ENCODE measurements at regions not wholly inside any gene's neighbourhood (a gene's known extent, or its start where the extent isn't known, plus 50 kb on each side); places are given as distances from the start of the nearest gene placed in this dataset.
A peak's percentile ranks its signal among the peaks of the same experiment; 100 is the strongest.

DNA sequence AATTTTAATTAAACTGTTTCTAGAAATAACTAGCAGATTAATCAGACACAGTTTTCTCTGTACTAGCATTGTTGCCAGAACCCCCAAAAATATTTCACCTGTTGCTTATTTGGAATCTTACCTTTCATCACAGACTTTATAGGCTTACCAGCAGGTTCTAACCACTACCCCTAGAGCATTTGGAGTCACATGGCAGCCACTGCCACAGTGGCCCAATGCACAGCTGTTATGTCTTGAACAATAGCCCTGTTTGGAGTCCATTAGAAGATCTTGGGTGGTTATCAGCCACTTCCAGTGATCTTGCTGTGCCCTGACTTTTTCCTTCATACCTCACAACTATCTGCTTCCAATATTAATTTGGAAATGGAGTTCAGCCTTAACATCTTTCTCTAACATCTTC, 186.2 kb upstream of the TANK start:
- no peak for DNase-seq

DNA sequence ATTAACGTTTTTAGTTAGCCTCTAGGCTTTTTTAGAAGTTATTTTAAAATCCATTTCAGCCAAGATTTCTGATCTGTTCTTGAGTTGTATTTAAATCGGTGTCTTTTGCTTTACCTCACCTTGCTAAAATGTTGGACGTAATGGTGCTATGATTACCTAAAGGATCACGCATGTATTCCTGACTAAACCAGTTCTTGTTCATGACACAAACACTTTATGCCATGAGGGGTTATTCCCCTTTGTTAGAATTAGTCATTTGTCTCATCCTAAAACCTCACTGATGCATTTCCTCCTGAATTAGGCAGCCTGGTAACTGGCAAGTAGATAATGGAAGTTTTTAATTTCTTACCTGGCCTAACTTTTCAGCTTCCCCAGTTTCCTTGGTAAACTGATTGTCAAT, 185.4 kb upstream of the TANK start:
- DNase-seq, result no peak

DNA sequence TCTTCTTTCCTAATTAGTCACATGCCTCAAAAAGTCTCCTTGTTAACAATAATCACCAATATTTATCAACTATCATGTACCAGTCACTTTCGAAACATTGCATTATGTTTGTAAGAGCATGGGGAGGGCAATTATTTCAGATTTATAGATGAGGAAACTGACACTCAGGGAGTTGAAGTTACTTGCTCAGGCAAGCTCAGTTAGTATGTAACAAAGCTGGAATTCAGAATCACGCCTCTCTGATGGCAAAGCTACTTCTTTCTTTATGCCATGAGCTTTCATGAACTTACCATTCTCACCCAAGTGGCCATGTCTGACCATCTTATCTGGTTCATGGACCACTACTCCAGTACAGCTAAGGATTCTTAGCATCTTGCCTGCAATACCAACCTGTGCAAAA, 183.4 kb upstream of the TANK start:
- no peak for DNase-seq

DNA sequence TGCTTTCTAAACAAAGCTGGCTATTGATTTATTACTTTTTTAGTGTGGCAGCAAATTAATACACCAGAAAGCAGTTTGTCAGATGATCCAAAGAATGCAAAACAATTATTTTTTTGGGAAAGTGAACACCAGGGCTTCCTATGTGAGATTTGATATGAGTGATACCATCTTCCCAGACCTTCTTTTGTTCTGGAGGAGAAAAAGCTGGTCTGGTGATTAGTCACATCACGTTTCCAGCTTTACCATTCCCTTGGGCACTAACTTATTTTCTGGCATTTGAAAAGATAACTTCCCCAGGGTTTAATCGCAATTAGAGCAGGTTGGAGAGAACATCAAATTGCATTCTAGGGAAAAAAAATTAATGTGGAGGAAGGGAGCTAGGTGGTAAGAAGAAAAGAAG, 182.9 kb upstream of the TANK start:
- no peak for DNase-seq

DNA sequence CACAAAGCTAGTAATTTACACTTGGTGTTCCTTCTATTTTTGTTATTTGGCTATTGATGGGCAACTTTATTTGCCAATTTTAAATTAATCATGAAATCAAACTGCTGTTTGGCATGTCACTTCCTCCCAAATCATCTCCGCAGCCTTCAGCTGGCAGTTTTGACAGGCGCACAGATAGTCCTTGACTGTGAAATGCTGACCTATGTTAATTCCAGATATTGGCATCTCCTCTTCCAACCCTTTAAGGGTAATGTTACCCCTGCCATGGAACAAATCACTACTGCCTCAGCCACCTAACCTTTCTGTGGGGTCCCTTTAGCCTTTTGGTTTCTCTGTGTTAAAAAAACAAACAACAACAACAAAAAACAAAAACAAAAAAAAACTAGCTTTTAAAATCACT, 182.4 kb upstream of the TANK start:
- DNase-seq, result no peak

DNA sequence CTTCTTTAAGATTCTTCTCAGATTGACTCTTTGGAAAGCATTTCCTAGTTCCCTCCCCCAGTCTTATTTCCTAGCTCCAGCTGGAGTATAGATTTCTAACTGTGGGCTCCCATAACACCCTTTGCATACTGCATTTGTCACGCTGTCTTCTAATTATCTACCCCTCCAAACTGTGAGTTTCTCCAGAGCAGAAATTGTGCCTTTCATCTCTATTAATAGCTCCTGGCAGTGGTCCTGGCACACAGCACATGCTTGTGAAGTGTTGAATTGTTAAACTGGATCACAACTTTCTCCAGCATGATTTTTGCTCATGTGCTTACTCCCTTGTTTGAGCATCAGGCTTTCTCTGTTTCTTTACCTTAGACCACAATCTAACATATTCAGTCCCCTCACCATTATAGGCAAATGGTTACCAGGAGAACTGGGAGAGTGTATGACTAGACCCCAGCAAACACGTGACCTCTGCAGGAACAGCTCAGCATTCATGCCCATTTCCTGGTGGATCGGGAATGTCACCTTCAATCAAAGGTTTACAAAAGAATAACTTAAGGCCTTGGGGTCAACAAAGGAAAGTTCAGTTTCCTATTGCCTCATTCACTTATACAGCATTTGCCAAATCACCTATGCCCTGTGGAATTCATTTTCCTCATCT, 175.7 kb upstream of the TANK start:
- DNase-seq, result no peak

DNA sequence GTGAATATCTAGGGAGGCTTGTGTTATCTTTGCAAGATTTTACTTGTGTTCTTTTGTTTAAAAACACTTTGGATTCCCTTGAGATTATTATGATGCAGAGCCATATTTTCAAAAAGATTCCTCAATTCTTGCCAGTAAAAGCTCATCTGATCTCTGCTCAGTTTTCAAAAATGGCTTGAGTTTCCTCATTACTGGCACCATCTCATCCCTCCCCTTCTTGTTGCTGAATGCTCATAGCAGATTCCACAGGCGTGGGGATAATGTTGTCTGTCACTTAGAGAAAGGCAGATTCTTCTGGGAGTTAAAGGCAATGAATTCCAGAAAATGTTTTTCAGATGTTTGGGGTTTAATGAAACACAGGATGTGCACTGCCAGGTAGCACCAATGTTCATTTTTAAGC, 170.4 kb upstream of the TANK start:
- DNase-seq, result no peak

DNA sequence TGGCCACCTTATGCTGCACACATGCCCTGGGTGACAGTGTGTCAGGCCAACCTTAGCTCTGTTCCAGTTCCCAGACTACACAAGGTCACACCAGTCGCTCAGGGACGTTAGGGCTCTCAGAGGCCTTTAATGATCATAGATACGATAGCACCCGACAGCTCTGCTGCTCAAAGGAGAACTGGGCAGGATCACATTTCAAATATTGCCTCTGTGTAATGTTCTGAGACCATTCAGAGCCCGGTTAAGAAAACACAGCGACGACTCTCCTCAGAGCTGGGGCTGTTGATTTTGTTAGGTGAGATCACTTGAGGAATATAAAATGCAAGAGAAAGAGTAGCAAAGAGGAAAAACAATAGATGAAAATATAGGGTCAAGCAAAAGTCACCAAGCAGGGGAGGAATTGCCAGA, 166.6 kb upstream of the TANK start:
- DNase-seq, result no peak

DNA sequence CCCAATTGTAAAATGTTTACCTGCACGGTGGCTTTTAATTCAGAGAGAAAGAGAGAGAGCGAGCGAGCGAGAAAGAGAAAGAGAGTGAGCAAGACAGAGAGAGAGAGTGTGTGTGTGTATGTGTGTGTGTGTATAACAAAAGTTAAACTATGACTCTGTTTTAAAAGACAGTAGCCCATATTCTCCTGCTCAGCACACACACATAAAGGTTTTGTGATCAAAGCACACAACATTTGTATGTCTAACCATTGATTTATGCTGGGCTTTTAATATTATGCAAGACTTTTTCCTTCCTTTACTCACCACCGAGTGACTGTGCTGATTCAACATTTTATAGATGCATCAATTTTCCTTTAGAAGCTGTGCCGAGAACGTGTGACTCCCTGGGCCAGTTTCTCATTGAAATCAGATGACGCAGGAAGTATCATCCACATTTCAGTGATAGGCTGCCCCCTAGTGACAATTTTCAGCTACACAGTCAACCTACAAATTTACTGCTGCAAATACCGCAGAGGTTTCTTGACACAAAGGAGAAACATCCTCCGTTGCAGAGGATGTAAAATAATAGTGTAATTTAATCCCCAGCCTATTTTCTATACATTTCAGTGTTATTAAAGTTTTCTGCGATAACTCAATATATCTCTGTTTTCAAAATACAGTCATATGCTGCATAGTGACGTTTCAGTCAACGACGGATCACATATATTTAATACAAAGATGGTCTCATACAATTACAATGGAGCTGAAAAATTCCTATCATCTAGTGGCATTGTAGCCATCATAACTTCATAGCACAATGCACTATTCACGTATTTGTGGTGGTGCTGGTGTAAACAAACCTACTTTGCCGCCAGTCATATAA, 165.9 kb upstream of the TANK start:
- peak; percentile 79 for DNase-seq

DNA sequence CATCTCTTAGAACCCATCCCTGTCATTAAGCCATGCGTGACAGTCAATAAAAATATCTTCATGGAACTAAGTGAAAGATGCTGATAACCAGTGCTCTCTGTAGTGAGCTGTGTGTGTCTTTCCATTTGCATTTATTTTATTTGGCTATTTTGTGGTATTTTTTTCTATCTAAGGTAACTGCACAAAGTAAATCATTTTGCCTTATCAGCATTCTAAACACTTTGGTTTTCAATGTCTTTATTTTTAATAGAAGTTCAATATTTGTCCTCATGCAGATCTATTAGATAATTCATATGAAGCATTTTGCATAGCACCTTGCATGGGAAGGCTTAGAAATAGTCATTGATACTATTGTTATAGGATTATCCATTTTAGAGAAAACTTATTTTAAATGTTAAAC, 163.6 kb upstream of the TANK start:
- DNase-seq, result no peak

DNA sequence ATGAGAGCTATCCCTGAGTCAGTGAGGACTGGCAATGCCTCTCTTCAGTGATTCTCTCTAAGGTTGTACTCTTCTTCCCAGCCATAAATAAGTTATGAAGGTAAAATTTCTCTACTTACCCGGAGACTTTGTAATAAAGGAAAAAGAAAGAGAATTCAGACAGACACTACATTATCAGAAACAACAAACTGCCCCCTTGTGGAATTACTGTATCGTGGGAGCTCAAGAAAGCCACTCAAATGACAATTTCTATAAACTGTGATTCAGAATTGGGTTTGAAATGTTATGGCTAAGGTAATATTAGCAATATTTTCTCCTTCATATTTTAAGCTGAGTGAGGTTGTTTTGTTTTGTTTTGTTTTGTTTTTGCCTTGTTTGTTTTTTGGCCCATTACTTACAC, 155.8 kb upstream of the TANK start:
- no peak for DNase-seq

DNA sequence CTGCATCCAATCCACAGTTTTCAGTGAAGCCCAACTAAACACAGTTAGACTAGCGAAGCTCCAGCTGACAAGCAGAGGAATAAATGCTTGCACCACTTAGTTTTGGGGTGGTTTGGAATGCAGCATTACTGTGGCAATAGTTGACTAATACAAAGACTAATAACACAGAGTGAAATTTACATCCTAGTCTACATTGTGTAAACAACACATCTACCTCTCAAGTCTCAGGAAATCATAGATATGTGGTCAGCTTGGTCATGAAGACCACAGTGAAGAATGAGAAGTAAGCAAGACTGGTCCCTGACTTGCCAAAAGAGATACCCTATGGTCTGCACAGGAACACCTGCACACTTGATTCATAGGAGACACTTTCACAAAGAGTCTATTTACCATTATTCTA, 155.1 kb upstream of the TANK start:
- DNase-seq, result no peak

DNA sequence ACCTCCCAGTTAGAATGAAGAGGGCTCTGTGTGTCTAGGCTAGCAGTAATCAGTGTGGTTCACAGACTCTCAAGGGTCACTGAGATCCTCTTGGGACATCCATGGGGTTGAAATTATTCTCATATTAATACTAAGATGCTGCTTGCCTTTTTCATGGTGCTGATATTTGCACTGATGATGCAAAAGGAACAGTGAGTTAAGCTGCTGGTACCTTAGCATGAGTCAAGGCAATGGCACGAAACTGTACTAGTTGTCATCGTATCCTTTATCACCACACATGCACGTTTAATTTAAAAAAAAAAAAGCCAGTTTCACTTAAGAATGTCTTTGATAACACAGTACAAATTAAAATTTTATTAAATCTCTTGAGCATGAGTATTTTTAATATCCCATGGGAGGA, 151.9 kb upstream of the TANK start:
- no peak for DNase-seq

DNA sequence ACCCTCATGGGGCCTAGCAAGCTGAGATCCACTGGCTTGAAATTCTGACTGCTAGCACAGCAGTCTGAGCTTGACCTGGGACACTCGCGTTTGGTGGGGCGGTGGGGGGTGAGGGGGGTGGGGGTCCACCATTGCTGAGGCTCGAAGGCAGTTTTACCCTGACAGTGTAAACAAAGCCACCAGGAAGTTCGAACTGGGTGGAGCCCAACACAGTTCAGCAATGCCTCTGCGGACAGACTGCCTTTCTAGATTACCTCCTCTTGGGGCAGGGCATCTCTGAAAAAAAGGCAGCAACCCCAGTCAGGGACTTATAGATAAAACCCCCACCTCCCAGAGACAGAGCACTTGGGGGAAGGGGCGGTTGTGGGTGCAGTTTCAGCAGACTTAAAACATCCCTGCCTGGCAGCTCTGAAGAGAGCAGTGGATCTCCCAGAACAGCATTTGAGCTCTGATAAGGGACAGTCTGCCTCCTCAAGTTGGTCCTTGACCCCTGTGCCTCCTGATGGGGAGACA, 149.7 kb upstream of the TANK start:
- DNase-seq, result no peak

DNA sequence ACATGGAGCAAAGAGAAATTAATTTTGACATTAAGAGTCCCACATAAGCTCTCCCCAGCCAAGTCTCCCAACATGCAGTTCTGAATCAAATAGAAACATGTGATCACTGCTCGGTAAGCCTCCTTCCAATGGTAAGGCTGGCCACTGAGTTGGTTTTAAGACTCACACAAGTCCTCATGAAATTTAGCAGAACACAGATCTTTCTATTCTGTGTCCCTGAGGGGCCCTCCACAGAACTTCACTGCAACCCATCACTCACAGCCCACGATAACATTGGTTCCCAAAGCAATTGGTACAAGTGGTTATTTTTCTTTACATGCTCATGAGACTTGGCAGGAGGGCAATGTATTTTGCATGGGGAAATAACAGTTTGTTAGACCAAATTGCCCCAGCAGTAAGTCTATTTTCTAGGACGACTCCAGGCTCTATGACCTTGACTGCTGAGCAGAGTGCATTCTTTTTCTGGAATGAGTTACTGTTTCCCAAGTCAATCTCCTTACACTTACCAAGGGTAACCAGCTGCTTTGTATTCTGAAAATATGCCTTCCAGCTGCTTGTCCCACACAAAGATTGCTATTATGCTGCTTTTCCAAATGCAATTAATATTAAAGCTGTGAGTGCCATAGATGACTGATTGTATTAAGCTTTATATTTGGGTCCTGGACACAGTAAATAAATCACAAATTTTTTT, 142.3 kb upstream of the TANK start:
- no peak for DNase-seq

DNA sequence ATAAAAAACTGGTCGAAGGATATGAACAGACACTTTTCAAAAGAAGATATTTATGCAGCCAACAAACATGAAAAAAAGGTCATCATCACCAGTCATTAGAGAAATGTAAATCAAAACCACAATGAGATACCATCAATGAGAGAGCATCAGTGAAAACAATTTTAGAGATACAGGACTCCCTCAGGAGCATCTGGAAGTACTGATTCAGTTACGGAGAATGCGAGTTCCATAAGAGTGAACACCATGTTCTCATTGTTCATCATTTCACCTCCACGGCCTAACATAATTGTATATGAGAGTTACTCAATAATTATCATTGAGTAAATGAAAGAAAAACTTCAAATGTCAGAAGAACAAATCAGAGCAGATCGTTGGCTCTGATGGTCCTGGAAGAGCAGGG, 140.9 kb upstream of the TANK start:
- no peak for DNase-seq

DNA sequence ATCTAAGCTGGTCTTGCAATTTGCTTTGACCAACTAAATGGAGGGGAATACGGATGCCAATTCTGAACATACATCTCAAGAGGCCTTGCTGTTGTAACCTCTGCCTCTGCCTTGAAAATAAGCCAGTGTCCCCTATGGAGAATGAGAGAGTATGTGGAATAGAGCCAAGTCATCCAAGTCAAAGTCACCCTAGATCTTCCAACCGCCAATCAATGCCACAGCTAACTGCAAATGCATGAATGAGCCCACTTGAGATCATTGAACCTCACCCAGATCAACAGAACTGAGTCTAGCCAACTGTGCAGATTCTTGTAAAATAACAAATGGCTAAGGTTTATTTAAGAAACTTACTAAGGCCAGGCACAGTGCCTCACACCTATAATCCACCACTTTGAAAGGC, 139.8 kb upstream of the TANK start:
- DNase-seq, result no peak

DNA sequence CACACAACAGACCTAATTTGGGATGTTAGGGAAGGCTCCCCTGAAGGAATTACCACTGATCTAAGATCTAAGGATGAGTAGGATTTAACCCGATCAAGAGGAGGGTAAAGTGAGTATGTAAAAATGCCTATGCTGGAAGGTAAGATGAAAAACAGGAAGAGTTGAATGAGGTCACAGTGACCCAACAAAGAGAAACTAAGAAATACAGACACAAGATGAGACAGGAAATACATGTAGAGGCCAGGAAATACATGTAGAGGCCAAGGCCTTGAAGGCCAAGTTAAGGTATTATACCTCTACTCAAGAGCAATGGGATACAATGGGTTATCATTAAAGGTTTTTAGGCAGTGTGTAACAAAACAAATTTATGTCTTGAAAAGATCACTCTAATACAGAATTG, 131.6 kb upstream of the TANK start:
- DNase-seq, result no peak

DNA sequence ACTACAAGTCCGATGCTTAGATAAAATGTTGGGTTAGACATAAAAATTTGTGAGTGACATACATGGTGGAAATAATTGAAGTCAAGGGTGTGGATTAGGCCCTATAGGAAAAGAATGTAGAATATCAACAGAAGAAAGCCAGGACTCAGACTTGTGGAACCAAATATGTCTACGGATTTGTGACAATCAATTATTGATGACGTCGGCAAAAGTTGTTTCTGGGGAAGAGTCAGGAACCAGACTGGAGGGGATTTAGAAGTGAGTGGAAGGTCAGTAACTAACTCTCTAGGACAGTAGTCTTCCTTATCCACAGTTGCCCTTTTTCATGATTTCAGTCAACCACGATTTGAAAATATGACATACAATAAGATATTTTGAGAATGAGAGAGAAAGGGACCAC, 130.9 kb upstream of the TANK start:
- no peak for DNase-seq

DNA sequence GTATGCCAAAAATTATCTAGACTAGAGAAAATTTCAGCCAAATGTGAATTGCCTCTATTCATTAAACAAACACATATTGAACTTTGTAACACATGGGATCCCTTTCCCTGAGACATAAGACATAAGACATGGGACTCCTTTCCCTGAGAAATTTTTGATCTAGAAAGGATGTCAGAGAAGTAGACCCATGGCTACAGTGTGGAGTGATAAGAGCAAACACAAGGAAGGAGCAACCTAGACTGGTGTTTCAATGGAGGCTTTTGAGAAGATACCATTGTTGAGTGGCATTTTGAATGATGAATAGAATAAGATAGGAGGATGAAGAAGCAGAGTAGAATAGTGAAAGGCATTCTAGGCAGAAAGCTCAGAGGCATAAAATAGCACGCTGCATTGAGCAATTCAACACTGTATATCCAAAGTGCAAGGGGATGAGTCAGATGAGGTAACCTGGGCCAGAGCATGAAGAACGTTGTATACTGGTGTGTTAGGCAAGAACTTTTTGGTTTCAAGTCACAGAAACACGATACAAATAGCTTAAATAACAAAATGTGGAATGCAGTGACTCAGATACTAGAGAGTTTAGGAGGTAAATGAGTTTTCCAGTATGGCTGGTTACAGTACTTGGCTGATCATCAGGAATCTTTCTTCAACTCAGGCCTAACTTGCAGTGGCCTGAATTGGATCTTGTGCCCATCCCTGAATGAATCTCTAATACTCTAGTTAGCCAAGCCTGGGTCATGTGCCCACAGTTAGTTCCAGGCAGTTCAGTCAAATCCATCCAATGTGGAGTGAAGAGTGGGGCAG, 129.8 kb upstream of the TANK start:
- DNase-seq, result no peak

DNA sequence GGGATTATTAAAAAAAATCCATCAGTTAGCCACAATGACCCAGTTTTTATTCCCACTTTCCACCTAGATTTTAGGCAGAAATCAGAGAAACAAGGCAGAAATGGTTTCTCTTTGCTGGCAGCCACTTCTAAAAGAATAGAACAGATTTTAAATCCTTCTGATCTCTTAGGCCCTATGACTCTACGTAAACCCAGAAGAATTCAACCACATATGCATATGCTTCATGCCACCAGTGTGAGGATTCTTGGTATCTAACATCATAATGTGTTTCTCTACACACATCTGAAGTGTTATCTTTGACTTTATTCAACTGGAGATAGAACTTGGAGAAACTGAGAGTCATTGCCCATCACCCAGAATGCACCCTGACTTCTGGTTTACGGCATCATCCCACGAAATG, 128.7 kb upstream of the TANK start:
- no peak for DNase-seq

DNA sequence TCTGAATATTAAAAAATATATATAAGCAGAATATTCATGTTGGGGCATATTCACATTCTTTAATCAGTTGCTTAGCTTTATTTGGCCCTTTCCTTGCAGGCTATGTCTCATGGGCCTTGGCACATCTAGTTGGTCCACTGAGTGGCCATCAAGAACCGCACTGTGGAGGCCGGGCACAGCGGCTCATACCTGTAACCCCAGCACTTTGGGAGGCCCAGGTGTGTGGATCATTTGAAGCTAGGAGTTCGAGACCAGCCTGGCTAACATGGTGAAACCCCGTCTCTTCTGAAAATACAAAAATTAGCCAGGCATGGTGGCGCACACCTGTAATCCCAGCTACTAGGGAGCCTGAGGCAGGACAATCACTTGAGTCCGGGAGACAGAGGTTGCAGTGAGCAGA, 127.6 kb upstream of the TANK start:
- no peak for DNase-seq

DNA sequence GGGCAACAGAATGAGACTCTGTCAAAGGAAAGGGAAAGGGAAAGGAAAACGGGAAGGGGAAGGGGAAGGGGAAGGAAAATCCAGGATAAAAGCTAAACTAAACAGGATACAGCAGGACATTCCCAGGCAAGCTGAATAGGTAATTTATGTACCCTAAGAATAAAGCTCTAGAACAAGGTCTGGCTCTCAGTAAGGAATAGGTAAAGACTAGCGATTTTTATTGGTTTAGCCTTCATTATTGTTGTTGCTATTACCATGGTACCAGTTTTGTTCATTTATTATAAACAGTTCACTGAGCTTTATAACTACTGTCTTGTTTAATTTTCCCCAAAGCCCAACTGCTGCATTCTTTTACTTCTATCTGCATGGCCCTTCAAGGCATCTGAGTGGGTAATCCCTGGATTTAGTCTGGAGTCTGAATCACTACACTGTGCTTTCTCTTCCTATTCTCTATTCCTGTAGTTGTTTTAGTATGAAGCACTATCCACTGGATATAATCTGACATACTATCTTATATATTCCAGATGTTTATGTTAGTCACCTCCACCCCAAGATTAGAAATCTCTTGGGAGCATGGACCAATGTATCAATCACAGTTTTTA, 127.1 kb upstream of the TANK start:
- no peak for DNase-seq

Measured in stimulated activated CD4-positive, alpha-beta T cell treated with anti-CD3 and anti-CD28 coated beads, Interleukin-15, amount 100 ng/mL, for 24 hours (primary cell).